Endothelial cell of umbilical vein (primary cell): ENCODE measurements at regions not wholly inside any gene's neighbourhood (a gene's known extent, or its start where the extent isn't known, plus 50 kb on each side); places are given as distances from the start of the nearest gene placed in this dataset.
A peak's percentile ranks its signal among the peaks of the same experiment; 100 is the strongest.

Experiments used
- CTCF ChIP-seq, 2 donors: IDR thresholded peaks; 1 replicate in 1 of 2; 2 replicates in 1 of 2; pipeline ENCODE4 v1.5.1; 2011; ENCODE audit warnings: low read length in 2 of 2, mild to moderate bottlenecking in 2 of 2, moderate library complexity in 2 of 2, control low read depth in 1 of 2, inconsistent platforms in 1 of 2, low read depth in 1 of 2; ENCODE audit not compliant: insufficient read depth in 1 of 2; ENCODE audit errors: extremely low read depth in 1 of 2
- EZH2 ChIP-seq: IDR thresholded peaks from 2 replicates; pipeline ENCODE4 v1.6.1; 2012; ENCODE audit warnings: borderline replicate concordance, low read depth, mild to moderate bottlenecking, moderate library complexity, low read length, inconsistent platforms; ENCODE audit not compliant: severe bottlenecking
- FOS ChIP-seq: IDR thresholded peaks from 2 replicates; pipeline ENCODE4 v1.6.1; 2011; ENCODE audit warnings: mild to moderate bottlenecking, low read length, moderate library complexity, borderline replicate concordance; ENCODE audit not compliant: insufficient read depth
- GATA2 ChIP-seq: IDR thresholded peaks from 2 replicates; pipeline ENCODE4 v1.7.0; 2011; ENCODE audit warnings: low read depth, mild to moderate bottlenecking, moderate library complexity, mixed read lengths, low read length; ENCODE audit not compliant: insufficient read length, insufficient read depth
- JUN ChIP-seq: IDR thresholded peaks from 2 replicates; pipeline ENCODE4 v1.6.1; 2011; ENCODE audit warnings: borderline replicate concordance, low read depth; ENCODE audit not compliant: insufficient read length, insufficient read depth
- MAX ChIP-seq: IDR thresholded peaks from 2 replicates; pipeline ENCODE4 v1.6.1; 2011; ENCODE audit not compliant: insufficient read depth, insufficient read length
- MYC ChIP-seq: IDR thresholded peaks from one replicate; pipeline ENCODE4 v1.6.1; 2011; ENCODE audit warnings: mild to moderate bottlenecking, low read depth, low read length
- POLR2A ChIP-seq: IDR thresholded peaks from 2 replicates; pipeline ENCODE4 v1.6.1; 2012; ENCODE audit warnings: low read depth, mild to moderate bottlenecking, control low read depth, low read length
- POLR2AphosphoS5 ChIP-seq: IDR thresholded peaks from 2 replicates; pipeline ENCODE4 v1.6.1; 2012; ENCODE audit warnings: low read depth, mild to moderate bottlenecking, control low read depth, low read length, moderate library complexity; ENCODE audit not compliant: insufficient read depth

- peak; percentile 31 to 44 for TF ChIP-seq CTCF (IDR thresholded peaks at IDR 0.05; ENCODE audit: extremely low read depth in 1 of 2, insufficient read depth in 1 of 2, low read depth in 1 of 2, low read length in 2 of 2)
- TF ChIP-seq POLR2AphosphoS5: no peak
- TF ChIP-seq POLR2A: no peak
- TF ChIP-seq EZH2: no peak
- no peak for TF ChIP-seq MAX
- no peak for TF ChIP-seq MYC
- TF ChIP-seq JUN: no peak
- no peak for TF ChIP-seq FOS
- TF ChIP-seq GATA2: no peak
Observed at GRCh38 chr14:94681300-94682060, 69.3 kb downstream of the SERPINA3 start.
